Fibroblast of lung (primary cell): ENCODE measurements at regions not wholly inside any gene's neighbourhood (a gene's known extent, or its start where the extent isn't known, plus 50 kb on each side); places are given as distances from the start of the nearest gene placed in this dataset.

Experiments used
- CTCF ChIP-seq, 2 donors: IDR thresholded peaks in 1 of 2; conservative IDR thresholded peaks in 1 of 2; 1 replicate in 1 of 2; 2 replicates in 1 of 2; pipeline ENCODE4 v1.5.1; 2011 to 2012; ENCODE audit warnings: low read length in 2 of 2, control low read depth in 1 of 2, inconsistent platforms in 1 of 2, low read depth in 1 of 2, mild to moderate bottlenecking in 1 of 2
- EZH2 ChIP-seq: IDR thresholded peaks from 2 replicates; pipeline ENCODE4 v1.5.1; 2012; ENCODE audit warnings: low read length, control low read depth, mild to moderate bottlenecking; ENCODE audit errors: missing control alignments

- TF ChIP-seq CTCF (conservative IDR thresholded peaks at IDR 0.05 in 1 of 2, IDR thresholded peaks at IDR 0.05 in 1 of 2; ENCODE audit: low read depth in 1 of 2, low read length in 2 of 2): no peak
- no peak for TF ChIP-seq EZH2
Measured at GRCh38 chr2:34179511-34179910, 580.4 kb upstream of the FAM98A start.
